NCI-H1930 (cell line): ENCODE measurements at regions not wholly inside any gene's neighbourhood (a gene's known extent, or its start where the extent isn't known, plus 50 kb on each side); places are given as distances from the start of the nearest gene placed in this dataset.

Experiments used
- DNase-seq, 2 experiments: peaks; one replicate each; lab custom pipeline; 2025; lab: John Stamatoyannopoulos, UW

DNA sequence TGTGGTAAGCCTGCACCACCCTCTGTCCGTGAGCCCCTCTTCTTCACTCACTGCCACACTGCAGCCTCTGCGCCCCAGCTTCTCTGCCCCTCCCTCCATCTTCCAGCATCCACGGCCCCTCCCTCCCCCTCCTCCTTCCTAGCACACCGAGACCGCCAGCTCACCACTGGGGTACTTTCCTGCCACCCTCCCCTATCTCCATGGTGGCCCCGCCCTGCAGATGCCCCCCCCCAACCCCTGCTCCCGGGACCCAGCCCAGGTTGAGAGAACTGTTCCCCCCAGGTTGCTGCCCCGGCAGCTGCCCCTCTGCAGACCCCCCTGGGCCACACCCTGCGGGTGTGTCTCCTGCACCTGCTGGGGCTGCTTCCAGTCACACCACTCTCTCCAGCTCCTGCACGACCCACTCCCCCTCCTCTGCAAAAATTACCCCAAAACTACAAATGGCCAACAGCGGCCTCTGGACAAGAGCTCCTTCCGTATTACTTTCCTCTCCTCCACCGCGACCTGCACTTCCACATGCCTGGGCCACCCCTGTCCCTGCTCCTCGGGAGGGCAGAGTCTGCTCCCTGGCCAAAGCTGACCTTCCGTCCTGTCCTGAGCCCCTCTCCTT lies 209.2 kb upstream of the PPP2R2D start:
- DNase-seq: no peak

DNA sequence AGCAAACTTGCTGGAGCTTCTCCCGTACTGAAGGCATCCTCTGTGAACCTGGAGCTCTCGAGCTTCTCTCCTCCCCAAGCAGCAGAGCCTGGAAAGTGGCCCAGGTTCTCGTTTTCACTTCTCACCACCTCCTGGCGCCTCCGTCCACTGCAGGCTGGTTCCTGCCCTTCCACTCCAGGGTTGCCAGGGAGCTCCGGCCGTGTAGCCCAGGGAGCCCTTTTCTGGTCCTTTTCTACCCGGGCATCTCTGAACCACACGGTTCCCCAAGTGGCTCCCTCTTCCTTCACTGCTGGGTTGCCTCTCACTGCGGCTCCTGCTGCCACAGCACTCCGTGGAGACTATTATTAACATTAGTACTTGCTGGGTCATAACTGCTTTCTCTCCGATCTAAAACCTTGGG lies 208.6 kb upstream of the PPP2R2D start:
- DNase-seq: no peak

DNA sequence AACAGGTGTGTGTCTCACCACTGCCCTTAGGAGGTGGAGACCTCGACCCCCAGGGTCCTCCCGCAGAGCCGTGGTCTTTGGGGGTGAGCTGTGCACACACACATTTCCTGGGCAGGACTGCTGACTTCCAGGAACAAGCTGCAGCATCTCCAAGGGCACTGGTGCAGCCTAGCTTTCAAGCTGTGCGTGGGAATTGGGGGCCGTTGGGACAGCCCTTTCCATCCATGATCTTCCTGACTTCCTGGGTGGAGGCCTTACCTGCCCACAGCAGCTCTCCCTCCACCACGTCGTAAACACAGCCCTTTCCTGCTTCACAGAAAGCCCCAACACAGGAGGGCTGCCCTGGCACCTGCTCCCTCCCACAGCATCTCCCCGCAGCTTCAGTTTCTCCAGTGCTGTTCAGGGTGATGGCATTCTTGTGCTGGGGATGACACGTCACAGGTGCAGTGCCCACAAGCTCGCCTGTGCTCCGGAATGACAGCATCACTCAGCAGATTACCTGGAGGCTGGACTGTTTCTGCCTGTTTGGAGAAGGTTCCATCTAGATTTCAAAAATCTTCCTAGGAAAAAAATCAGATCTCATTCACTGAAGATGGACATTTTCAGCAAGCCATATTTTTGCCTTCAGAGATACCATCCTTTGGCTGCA lies 208.0 kb upstream of the PPP2R2D start:
- no peak for DNase-seq

DNA sequence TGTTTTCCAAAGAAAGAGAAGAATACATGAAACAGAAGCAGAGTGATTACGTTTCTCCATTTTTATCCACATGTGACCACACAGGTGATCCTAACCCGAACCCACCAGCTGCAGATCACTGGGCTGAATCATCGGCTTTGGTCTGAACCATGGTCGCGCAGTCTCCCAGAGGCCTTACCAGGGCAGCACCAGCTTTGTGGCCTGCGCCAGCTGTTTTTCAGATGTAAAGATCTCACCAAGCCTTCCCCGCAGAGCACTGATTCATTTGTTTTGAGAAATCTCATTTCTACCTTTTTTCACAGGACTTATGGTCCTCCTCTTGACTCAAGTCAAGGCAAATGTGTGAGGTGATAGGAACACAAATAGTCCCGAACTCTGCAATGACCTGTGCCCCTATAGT lies 207.0 kb upstream of the PPP2R2D start:
- DNase-seq: no peak

- no peak for DNase-seq
Observed at GRCh38 chr10:131694168-131694780, 206.5 kb upstream of the PPP2R2D start.

- DNase-seq: no peak
Observed at GRCh38 chr10:131694781-131695495, 205.9 kb upstream of the PPP2R2D start.

- no peak for DNase-seq
Observed at GRCh38 chr10:131695496-131696165, 205.2 kb upstream of the PPP2R2D start.

DNA sequence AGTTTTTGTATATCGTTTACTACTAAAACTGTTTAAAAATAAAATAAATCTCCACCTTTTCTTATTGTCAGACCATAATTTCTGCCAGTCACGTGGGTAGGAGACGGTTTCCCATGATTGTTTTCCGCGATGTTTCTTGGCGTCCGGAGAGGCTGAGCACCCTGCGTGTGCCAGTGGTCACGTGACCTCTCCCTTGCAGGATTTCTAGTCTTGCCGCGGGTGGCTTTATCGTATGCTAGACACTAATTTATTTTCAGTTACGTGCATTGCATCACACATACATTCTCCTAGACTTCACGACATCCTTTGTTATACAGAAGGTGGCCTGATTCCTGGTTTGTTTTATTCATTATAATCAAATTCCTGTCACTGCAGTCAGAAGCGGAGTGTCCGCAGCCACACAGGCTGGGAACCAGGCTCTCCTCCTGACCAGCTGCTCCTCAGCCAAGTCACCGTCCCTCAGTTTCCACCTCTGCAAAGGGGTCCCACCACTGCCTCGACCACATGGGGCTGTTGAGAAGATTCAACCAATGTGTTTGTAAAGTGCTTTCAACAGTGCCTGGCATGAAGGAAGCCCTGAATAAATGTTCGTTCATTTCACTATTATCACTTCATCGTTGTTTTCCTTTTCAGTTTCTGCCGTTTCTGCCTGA lies 203.2 kb upstream of the PPP2R2D start:
- DNase-seq: no peak

DNA sequence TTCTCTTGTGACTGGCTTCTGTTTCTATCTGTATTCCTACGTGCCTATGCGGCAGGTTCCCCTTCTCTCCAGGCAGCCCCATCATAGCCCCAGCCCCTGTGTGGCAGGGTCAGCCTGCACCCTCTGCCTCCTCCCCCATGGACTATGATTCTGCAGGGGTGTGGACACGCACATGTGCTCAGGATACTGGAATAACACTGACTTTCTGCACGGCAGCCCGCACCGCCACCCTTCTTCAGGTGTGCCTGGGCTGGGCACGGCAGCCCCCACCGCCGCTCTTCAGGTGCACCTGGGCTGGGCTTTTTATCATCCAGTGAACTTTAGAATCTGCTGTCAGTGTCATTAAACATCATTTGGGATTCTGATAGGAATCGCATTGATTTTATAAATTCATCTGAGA lies 202.6 kb upstream of the PPP2R2D start:
- DNase-seq: no peak

GRCh38 chr10:131698986-131699385 lies 201.8 kb upstream of the PPP2R2D start:
- no peak for DNase-seq

DNA sequence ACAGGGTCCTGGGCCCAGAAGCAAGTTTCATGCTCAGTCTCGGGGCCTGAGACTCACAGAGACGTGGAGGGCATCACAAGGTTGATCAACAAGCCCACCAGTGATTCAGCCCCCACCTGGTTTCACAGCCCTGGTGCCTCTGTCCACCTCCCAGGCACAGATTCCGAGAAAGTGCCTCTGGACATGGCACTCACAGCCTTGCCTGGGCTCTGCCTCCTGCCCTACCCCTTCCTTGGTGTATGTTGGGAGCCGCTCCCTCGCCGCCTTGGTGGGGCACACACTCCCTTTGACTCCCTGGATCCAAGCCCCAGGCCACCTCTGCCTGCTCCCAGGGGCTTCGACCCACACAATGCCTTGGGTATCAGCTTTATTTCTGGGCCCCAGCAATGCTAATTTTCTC lies 200.8 kb upstream of the PPP2R2D start:
- DNase-seq: no peak

DNA sequence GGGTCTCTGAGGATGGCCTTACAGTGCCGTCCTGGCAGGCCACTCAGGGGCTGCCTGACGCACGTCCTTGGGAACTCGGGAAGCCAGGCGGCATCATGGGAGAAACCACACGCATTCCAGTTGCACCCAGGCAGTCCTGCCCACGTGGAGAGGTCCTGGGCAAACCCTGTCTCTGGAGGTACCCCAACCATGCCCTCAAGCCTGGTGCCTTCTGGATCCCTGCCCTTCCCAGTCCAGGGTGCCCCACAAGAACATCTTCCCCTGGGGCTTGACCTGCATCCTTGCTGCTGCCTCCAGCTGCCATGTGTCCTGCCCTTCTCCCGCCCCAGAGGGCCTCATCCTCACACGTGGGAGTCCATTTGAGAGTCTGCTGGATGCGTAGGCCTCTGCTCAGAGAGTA lies 200.3 kb upstream of the PPP2R2D start:
- no peak for DNase-seq

- no peak for DNase-seq
Observed at GRCh38 chr10:131701131-131701947, 199.5 kb upstream of the PPP2R2D start.

- no peak for DNase-seq
Observed at GRCh38 chr10:131702531-131703356, 198.1 kb upstream of the PPP2R2D start.

- no peak for DNase-seq
Observed at GRCh38 chr10:131703541-131703940, 197.3 kb upstream of the PPP2R2D start.

DNA sequence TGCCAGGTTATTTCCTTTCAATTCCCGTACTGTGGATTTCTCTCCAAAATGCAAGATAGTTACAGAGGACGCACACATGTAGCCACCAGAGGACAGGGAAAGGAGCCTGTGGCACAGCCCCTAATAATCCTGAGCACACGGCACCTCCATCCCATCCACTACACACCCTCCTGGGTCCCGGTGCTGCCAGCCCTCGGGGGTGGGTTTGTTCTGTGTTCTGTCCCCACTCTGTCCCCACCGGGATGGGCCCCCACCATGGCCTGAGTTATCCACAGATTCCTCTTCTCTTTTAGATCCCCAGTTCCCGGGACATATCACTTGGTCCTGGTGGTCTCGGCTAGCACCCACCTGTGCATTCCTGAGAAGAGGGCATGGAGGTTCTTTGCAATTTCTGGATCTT lies 196.9 kb upstream of the PPP2R2D start:
- no peak for DNase-seq

GRCh38 chr10:131706476-131706875 lies 194.3 kb upstream of the PPP2R2D start:
- DNase-seq: no peak

DNA sequence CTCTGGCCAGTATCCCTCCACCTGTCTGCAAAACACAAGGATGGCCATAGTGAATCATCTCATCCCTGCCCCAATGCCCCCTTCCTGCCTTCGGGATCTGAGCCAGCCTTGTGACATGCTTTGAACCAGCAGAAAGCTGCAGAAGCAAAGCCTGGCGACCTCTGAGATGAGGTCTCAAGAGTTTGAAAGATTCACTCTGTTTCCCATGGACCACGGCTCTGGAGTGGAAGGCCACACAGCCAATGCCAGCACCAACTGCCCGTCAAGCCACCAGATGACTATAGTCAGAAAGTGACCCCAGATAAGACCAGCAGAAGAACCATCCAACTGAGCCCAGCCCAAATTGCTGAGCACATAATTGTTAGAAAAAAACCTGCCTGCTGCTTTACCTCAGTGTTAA lies 193.9 kb upstream of the PPP2R2D start:
- DNase-seq: no peak

GRCh38 chr10:131708225-131708880 lies 192.5 kb upstream of the PPP2R2D start:
- no peak for DNase-seq
